Right cardiac atrium (tissue), 5 donors: ENCODE measurements at regions not wholly inside any gene's neighbourhood (a gene's known extent, or its start where the extent isn't known, plus 50 kb on each side); places are given as distances from the start of the nearest gene placed in this dataset.

ENCODE experiments used
- ATAC-seq, 2 donors: fragments of 200-7000 bp; cut with Tn5 transposase; one replicate each; pipeline versions ENCODE4 v1.8.0 to v1.9.1; 2020; ENCODE audit warnings: moderate library complexity in 2 of 2, mild to moderate bottlenecking in 1 of 2
- DNase-seq, 3 donors: peaks; one replicate each; pipeline ENCODE4 v3.0.0-alpha.2; 2020
- H3K27ac ChIP-seq: one replicate; pipeline ENCODE4 v1.5.1; 2013; ENCODE audit warnings: mild to moderate bottlenecking, low read length, control low read depth, moderate library complexity
- H3K27me3 ChIP-seq: one replicate; pipeline ENCODE4 v1.6.1; 2013; ENCODE audit not compliant: control insufficient read depth, insufficient read depth
- H3K4me1 ChIP-seq: one replicate; pipeline ENCODE4 v1.6.1; 2013; ENCODE audit warnings: low read length; ENCODE audit not compliant: control insufficient read depth, insufficient read depth
- H3K4me3 ChIP-seq: one replicate; pipeline ENCODE4 v1.5.1; 2013; ENCODE audit warnings: low read length, control low read depth
- H3K9me3 ChIP-seq: one replicate; pipeline ENCODE4 v1.6.1; 2013; ENCODE audit warnings: low read length; ENCODE audit not compliant: control insufficient read depth
- WGBS: extraction: QIAGEN DNeasy Blood & Tissue Kit; methylation state at CpG from one replicate; pipeline ENCODE4 v1.1.7; 2013; 5-methylcytosine and 5-hydroxymethylcytosine counted together
- intact Hi-C, 4 donors: fragments of 100-400 bp; cut with DNase I; formaldehyde crosslinking; loops; one replicate each; pipeline versions ENCODE4 v1.11.0 to v1.14.0; 2022 to 2023
- donor health status: healthy with polysubstance abuse.
- donor health status: DM: no; HTN: yes; CAD: no.
- donor health status: DM: no; HTN: no; CAD: no.
- donor health status: DM: no; HTN: yes; CAD: no; lungs with severe emphysema.
- donor health status: DM: yes; HTN: yes; CAD: no.

- peak overlapping the region; percentile 65 for H3K27ac ChIP-seq
- WGBS = 50% methylated on average over 24 of the region's 24 CpGs
Measured at GRCh38 chr2:238596571-238597551, 170.1 kb downstream of the ASB1 start.

GRCh38 chr2:238597638-238598528 lies 171.2 kb downstream of the ASB1 start:
- Histone ChIP-seq H3K9me3 (no peaks in the 10 kb centered on the region), H3K4me1 (peaks cover 6% of the 10 kb centered on the region), H3K4me3 (no peak overlapping the region), H3K27ac (peak overlapping the region; percentile 60), H3K27me3 (no peaks in the 10 kb centered on the region)
- WGBS = 87% methylated on average over 11 of the region's 11 CpGs
- intact Hi-C loops = no loop called here
- DNase-seq (no peak), ATAC-seq (no peak)

More at GRCh38 chr2:238596571-238597551, 170.1 kb downstream of the ASB1 start:
- peak; percentile 44 to 76 (median 72) for DNase-seq
- no peaks in the 10 kb centered on the region for H3K9me3 ChIP-seq
- no peak overlapping the region for H3K4me3 ChIP-seq
- intact Hi-C loops = no loop called here
- ATAC-seq = peak; percentile 83 to 91
- no peaks in the 10 kb centered on the region for H3K27me3 ChIP-seq
- peaks cover 6% of the 10 kb centered on the region for H3K4me1 ChIP-seq

- intact Hi-C loops = no loop called here
- Histone ChIP-seq H3K27ac (no peak overlapping the region), H3K4me1 (peaks cover 6% of the 10 kb centered on the region), H3K4me3 (no peak overlapping the region), H3K9me3 (no peaks in the 10 kb centered on the region), H3K27me3 (no peaks in the 10 kb centered on the region)
- DNase-seq (no peak), ATAC-seq (no peak)
- 84% methylated on average over 14 of the region's 14 CpGs for WGBS
Measured at GRCh38 chr2:238598802-238599530, 172.2 kb downstream of the ASB1 start.

GRCh38 chr2:238599549-238600505 lies 173.1 kb downstream of the ASB1 start:
- H3K9me3 ChIP-seq = no peaks in the 10 kb centered on the region
- intact Hi-C loops = loop anchor here in 1 of 4 donors (10.0 kb wide), 1 partner anchor 85 kb away; no protein-coding TSS in a partner anchor
- H3K27ac ChIP-seq = no peak overlapping the region
- no peaks in the 10 kb centered on the region for H3K27me3 ChIP-seq
- 92% methylated on average over 29 of the region's 29 CpGs for WGBS
- no peak for DNase-seq
- H3K4me3 ChIP-seq = no peak overlapping the region
- ATAC-seq = no peak
- peaks cover 6% of the 10 kb centered on the region for H3K4me1 ChIP-seq

- Histone ChIP-seq H3K27me3 (no peaks in the 10 kb centered on the region), H3K9me3 (no peaks in the 10 kb centered on the region), H3K4me1 (peaks cover 6% of the 10 kb centered on the region), H3K4me3 (no peak overlapping the region), H3K27ac (no peak overlapping the region)
- ATAC-seq (no peak), DNase-seq (no peak)
- intact Hi-C loops = loop anchor here in 1 of 4 donors (10.0 kb wide), 1 partner anchor 86 kb away; no protein-coding TSS in a partner anchor
- 86% methylated on average over 29 of the region's 29 CpGs for WGBS
Measured at GRCh38 chr2:238600506-238601432, 174.0 kb downstream of the ASB1 start.

GRCh38 chr2:238601433-238602222 lies 174.9 kb downstream of the ASB1 start:
- DNase-seq = peak in 1 of 3 donors; percentile 51
- ATAC-seq = peak in 1 of 2 donors; percentile 73
- 40% methylated on average over 11 of the region's 11 CpGs for WGBS
- H3K27ac ChIP-seq = no peak overlapping the region
- intact Hi-C loops = loop anchor here in 1 of 4 donors (10.0 kb wide), 1 partner anchor 87 kb away; no protein-coding TSS in a partner anchor
- no peak overlapping the region for H3K4me3 ChIP-seq
- H3K4me1 ChIP-seq = peaks cover 6% of the 10 kb centered on the region
- no peaks in the 10 kb centered on the region for H3K9me3 ChIP-seq
- H3K27me3 ChIP-seq = no peaks in the 10 kb centered on the region

- no peak for ATAC-seq
- 33% methylated on average over 6 of the region's 6 CpGs for WGBS
Measured at GRCh38 chr2:238602223-238602960, 175.7 kb downstream of the ASB1 start.

GRCh38 chr2:238603596-238603995 lies 176.9 kb downstream of the ASB1 start:
- intact Hi-C loops = loop anchor here in 1 of 4 donors (10.0 kb wide), 1 partner anchor 89 kb away; no protein-coding TSS in a partner anchor
- no peaks in the 10 kb centered on the region for H3K9me3 ChIP-seq
- H3K27ac ChIP-seq = no peak overlapping the region
- peaks cover 6% of the 10 kb centered on the region for H3K4me1 ChIP-seq
- H3K4me3 ChIP-seq = no peak overlapping the region
- DNase-seq (no peak), ATAC-seq (no peak)
- H3K27me3 ChIP-seq = no peaks in the 10 kb centered on the region

More at GRCh38 chr2:238602223-238602960, 175.7 kb downstream of the ASB1 start:
- Histone ChIP-seq H3K4me3 (no peak overlapping the region), H3K27me3 (no peaks in the 10 kb centered on the region), H3K9me3 (no peaks in the 10 kb centered on the region), H3K27ac (no peak overlapping the region), H3K4me1 (peaks cover 6% of the 10 kb centered on the region)
- intact Hi-C loops = loop anchor here in 1 of 4 donors (10.0 kb wide), 1 partner anchor 88 kb away; no protein-coding TSS in a partner anchor
- no peak for DNase-seq
